Kidney (tissue), 13 donors: ENCODE measurements at regions not wholly inside any gene's neighbourhood (a gene's known extent, or its start where the extent isn't known, plus 50 kb on each side); places are given as distances from the start of the nearest gene placed in this dataset.

Experiments used
- DNase-seq, 5 donors: peaks; one replicate each; pipeline ENCODE4 v3.0.0-alpha.2; 2013 to 2020
- FAIRE-seq: peaks from 2 replicates; lab custom pipeline; 2012; peaks lifted over from hg19 to GRCh38; lab: Jason Lieb, UNC
- H3K27ac ChIP-seq, 2 donors: one replicate each; pipeline ENCODE4 v1.7.0; 2013; ENCODE audit warnings: low read depth in 2 of 2, low read length in 2 of 2, inconsistent platforms in 1 of 2
- H3K27me3 ChIP-seq: one replicate; pipeline ENCODE4 v1.7.1; 2013; ENCODE audit warnings: low read length, inconsistent platforms; ENCODE audit not compliant: control insufficient read depth, insufficient read depth
- H3K36me3 ChIP-seq, 3 donors: one replicate each; pipeline versions ENCODE4 v1.7.0 to v1.7.1; 2013; ENCODE audit warnings: low read length in 3 of 3, control low read depth in 1 of 3, inconsistent platforms in 1 of 3; ENCODE audit not compliant: insufficient read depth in 3 of 3, control insufficient read depth in 2 of 3
- H3K4me1 ChIP-seq, 3 donors: one replicate each; pipeline versions ENCODE4 v1.7.0 to v1.7.1; 2013; ENCODE audit warnings: low read length in 3 of 3, inconsistent platforms in 1 of 3, low read depth in 1 of 3; ENCODE audit not compliant: control insufficient read depth in 2 of 3, insufficient read depth in 2 of 3
- H3K4me3 ChIP-seq, 3 donors: one replicate each; pipeline versions ENCODE4 v1.7.0 to v1.8.1; 2013; ENCODE audit warnings: low read length in 3 of 3, control low read depth in 1 of 3, inconsistent platforms in 1 of 3
- H3K9ac ChIP-seq, 3 donors: one replicate each; pipeline versions ENCODE4 v1.7.0 to v1.7.1; 2013; ENCODE audit warnings: low read length in 3 of 3, control low read depth in 1 of 3, inconsistent platforms in 1 of 3
- H3K9me3 ChIP-seq, 3 donors: one replicate each; pipeline versions ENCODE4 v1.7.0 to v1.7.1; 2013; ENCODE audit warnings: low read length in 3 of 3, control low read depth in 1 of 3, inconsistent platforms in 1 of 3; ENCODE audit not compliant: control insufficient read depth in 2 of 3, insufficient read depth in 1 of 3
- CTCF ChIP-seq: IDR thresholded peaks from 3 replicates; pipeline ENCODE4 v1.5.1; 2012; ENCODE audit warnings: mild to moderate bottlenecking, moderate library complexity, borderline replicate concordance; ENCODE audit not compliant: insufficient read depth; ENCODE audit errors: extremely low read depth
- intact Hi-C: fragments of 100-400 bp; cut with DNase I; formaldehyde crosslinking; loops from one replicate; pipeline ENCODE4 v1.11.1; 2022
- donor health status: control.
- donor health status: control.
- donor health status: control.
- donor health status: control.
- donor health status: control.
- donor health status: DM: yes; HTN: yes; CAD: no.
- donor health status: Normal renal cell carcinoma (clear cell type).

- H3K27me3 ChIP-seq: no peaks in the 10 kb centered on the region
- intact Hi-C loops: no loop called here
- peaks cover 0 to 17% (median 4%) of the 10 kb centered on the region in 3 donors for H3K36me3 ChIP-seq
- DNase-seq (no peak), FAIRE-seq (no peak)
- peaks cover 0 to 8% (median 4%) of the 10 kb centered on the region in 3 donors for H3K4me1 ChIP-seq
- no peak overlapping the region for H3K27ac ChIP-seq
- no peak overlapping the region for H3K4me3 ChIP-seq
- no peaks in the 10 kb centered on the region for H3K9me3 ChIP-seq
- no peak overlapping the region for H3K9ac ChIP-seq
- no peak for TF ChIP-seq CTCF
Measured at GRCh38 chr20:19950042-19950441, 67.1 kb upstream of the NAA20 start.

- no peak for TF ChIP-seq CTCF
- intact Hi-C loops: no loop called here
- H3K9ac ChIP-seq: no peak overlapping the region
- peaks cover 0 to 17% (median 11%) of the 10 kb centered on the region in 3 donors for H3K36me3 ChIP-seq
- DNase-seq (no peak), FAIRE-seq (no peak)
- peaks cover 0 to 5% (median 0%) of the 10 kb centered on the region in 3 donors for H3K4me1 ChIP-seq
- no peak overlapping the region for H3K27ac ChIP-seq
- H3K9me3 ChIP-seq: no peaks in the 10 kb centered on the region
- no peaks in the 10 kb centered on the region for H3K27me3 ChIP-seq
- no peak overlapping the region for H3K4me3 ChIP-seq
Measured at GRCh38 chr20:19952392-19952791, 64.8 kb upstream of the NAA20 start.

GRCh38 chr20:19953606-19954005 is 63.6 kb upstream of the NAA20 start:
- DNase-seq (no peak), FAIRE-seq (no peak)
- H3K4me3 ChIP-seq: no peak overlapping the region
- no peak overlapping the region for H3K27ac ChIP-seq
- no peaks in the 10 kb centered on the region for H3K9me3 ChIP-seq
- H3K4me1 ChIP-seq: no peaks in the 10 kb centered on the region
- no peak for TF ChIP-seq CTCF
- intact Hi-C loops: no loop called here
- no peaks in the 10 kb centered on the region for H3K27me3 ChIP-seq
- H3K36me3 ChIP-seq: peaks cover 0 to 18% (median 17%) of the 10 kb centered on the region in 3 donors
- no peak overlapping the region for H3K9ac ChIP-seq

- peaks cover 3 to 45% (median 21%) of the 10 kb centered on the region in 3 donors for H3K36me3 ChIP-seq
Measured at GRCh38 chr20:19956976-19957375, 60.2 kb upstream of the NAA20 start.

More at GRCh38 chr20:19956976-19957375, 60.2 kb upstream of the NAA20 start:
- no peak overlapping the region for H3K27ac ChIP-seq
- H3K4me3 ChIP-seq: no peak overlapping the region
- intact Hi-C loops: no loop called here
- H3K9me3 ChIP-seq: no peaks in the 10 kb centered on the region
- no peaks in the 10 kb centered on the region for H3K27me3 ChIP-seq
- H3K9ac ChIP-seq: no peak overlapping the region
- FAIRE-seq: no peak
- peaks cover 0 to 4% (median 0%) of the 10 kb centered on the region in 3 donors for H3K4me1 ChIP-seq
- DNase-seq: no peak
- no peak for TF ChIP-seq CTCF
